NCI-H146 treated with DMSO at 0.1 percent for 48 hours (cell line): ENCODE measurements at regions not wholly inside any gene's neighbourhood (a gene's known extent, or its start where the extent isn't known, plus 50 kb on each side); places are given as distances from the start of the nearest gene placed in this dataset.
"Not testable (repeated sequence)": the region's sequence is repeated elsewhere in the genome, so short reads cannot be mapped to it uniquely, and the experiment has no call there.

ENCODE experiments used
- DNase-seq: peaks from one replicate; lab custom pipeline; 2025; ENCODE audit not compliant: unreplicated experiment; lab: John Stamatoyannopoulos, UW

DNA sequence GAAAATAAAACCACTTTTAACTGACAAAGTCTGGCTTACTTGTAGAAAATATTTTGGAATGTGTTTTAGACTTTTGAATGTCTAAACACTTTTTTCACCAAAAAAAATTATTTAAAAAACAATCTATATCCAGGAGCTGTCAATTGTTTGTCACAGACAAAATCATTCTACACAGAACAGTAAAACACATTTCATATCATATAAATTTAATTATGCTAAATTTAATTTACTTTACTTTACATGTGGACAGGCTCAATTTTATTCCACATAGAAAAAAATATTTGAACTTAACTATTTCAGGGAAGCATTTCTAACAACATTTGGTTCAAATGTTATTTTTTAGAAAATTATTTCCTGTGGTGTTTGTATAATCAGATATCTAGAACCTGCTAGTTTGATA, 1417.0 kb downstream of the ZPLD1 start:
- DNase-seq = no peak

- DNase-seq = no peak
Measured at GRCh38 chr3:103862415-103862814, 1427.6 kb downstream of the ZPLD1 start.

DNA sequence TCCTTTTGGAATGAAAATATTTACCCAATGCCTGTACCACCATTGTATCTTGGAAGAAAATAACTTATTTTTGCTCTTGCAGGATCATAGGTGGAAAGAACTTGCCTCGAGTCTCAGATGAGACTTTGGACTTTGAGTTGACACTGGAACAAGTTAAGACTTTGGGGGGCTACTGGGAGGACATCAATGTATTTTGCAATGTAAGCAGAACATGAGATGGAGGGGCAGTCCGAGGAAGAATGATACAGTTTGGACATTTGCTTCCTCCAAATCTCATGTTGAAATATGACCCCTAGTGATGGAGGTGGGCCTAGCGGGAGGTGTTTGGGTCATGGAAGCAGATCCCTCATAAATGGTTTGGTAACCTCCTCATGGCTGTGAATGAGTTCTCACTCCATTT, 1428.6 kb downstream of the ZPLD1 start:
- no peak for DNase-seq

DNA sequence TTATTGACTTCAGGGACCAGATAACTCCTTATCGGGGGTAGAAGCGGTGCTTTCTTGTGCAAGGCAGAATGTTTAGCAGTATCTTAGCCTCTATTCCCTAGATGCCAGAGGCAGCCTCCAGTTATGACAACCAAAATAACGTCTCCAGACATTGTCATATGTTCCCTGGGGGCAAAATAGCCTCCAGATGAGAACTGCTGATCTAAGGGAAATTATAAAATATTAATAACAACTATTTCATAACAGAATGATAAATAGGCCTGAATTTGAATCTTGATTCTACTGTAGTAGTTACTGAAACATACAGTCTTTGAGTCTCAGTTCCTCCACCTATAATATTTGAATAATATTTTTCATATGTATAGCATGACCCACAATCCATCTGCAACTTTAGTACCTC, 1431.3 kb downstream of the ZPLD1 start:
- no peak for DNase-seq

GRCh38 chr3:103873021-103873420, 1438.2 kb downstream of the ZPLD1 start:
- DNase-seq = no peak

DNA sequence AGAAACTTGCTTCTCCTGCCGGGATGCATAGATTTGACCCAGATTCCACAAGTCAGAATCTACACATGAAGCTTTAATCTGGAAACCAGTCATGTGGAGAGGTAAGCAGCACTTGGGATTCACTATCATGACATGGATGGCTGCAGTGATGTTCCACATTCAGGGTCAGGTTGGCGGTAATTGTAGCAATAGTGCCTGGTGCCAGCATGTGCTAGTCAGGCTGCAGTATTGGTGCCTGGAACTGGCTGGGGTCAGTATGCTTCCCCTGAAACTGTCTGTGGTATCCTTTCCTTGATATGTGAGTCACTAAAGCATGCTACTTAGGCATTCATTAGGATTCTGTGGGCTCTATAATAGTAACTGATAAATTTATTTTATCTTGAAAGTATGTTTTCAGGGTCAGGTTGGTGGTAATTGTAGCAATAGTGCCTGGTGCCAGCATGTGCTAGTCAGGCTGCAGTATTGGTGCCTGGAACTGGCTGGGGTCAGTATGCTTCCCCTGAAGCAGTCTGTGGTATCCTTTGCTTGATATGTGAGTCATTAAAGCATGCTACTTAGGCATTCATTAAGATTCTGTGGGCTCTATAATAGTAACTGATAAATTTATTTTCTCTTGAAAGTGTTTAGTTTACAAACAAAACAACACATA, 1439.2 kb downstream of the ZPLD1 start:
- DNase-seq = no peak

GRCh38 chr3:103881809-103882208, 1447.0 kb downstream of the ZPLD1 start:
- not testable (repeated sequence) for DNase-seq

DNA sequence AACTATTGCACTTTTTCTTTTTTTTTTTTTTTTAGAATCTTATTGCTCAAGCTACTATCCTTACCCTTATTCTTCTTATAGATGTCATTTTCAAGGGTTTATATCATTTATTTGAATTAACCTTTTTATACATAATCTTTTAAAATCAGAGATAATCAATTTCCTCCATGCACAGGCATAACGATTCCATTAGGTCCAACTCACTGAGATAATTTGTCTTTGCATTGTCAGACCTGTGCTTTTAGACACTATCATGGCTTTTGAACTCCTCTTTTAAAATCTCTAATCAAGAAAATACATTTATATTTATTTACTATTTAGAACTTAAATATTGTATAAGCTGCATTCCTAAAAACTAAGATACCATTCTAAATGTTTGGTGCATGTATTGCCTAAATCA, 1454.9 kb downstream of the ZPLD1 start:
- DNase-seq = no peak

DNA sequence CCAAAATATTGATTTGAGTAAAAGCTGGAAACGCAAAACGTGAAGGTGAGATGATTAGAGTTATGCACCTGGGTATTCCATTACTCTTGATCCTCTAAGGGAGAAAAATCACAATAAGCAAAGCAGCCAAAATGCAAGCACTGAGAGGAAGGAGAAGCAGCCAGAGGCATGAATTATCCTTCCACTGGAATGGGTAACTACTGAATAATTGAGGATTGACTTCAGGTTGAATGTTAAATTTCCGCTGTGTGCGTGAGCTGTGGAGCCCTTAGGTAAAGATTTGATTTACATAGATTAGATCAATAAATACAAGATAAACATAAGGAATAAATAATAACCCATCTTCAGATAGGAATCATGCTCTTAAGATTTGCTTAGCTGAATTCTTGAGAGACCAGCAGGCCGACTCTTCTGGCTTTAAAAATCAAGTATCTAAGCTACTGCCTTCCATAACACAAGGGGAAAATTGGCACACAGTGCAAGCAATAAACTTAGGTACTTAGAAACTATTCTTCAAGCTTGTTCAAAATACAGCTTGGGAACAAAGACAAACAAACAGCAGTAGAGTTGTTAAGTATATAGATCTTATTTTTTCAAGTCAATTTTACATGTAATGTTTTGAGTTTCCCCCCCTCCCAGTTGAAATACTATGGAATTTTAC, 1459.5 kb downstream of the ZPLD1 start:
- DNase-seq = no peak

- DNase-seq = no peak
Measured at GRCh38 chr3:103899328-103899727, 1464.5 kb downstream of the ZPLD1 start.

DNA sequence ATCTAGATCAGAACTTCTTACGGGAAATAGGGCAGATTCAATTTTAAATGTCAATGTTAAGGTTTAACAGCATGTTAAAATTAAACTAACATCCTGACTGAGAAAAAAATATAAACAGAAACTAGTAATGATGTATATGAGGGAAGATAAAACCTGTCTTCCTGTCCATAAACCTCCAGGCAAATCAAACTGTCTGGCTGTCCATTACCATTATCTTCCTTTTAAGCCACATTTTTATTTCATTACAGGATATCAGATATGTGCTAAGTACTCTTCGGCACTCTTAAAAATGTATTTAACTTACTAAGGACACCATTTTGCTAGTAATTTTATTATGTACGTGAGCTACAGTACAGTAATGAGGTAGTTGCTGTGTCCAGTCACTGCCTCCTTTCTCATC, 1461.7 kb upstream of the ALCAM start:
- no peak for DNase-seq

DNA sequence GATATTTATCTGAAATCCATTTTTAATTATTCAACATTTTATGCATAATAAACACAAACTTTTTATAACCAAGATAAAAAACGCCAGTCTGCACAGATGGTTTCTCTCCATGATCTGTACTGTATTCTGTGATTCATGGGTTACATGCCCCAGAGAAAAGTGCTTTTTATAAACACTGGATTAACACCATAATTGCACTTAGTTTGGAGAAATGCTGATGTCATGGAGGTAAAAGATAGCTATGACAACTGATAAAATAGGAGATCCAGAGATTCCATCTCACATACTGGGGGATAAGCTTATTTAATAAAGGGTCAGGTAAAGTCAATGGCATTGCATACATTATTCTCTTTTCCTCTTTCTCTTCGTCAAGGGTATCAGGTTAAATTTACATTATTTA, 1460.4 kb upstream of the ALCAM start:
- DNase-seq = no peak

GRCh38 chr3:103906808-103907207, 1459.9 kb upstream of the ALCAM start:
- no peak for DNase-seq

DNA sequence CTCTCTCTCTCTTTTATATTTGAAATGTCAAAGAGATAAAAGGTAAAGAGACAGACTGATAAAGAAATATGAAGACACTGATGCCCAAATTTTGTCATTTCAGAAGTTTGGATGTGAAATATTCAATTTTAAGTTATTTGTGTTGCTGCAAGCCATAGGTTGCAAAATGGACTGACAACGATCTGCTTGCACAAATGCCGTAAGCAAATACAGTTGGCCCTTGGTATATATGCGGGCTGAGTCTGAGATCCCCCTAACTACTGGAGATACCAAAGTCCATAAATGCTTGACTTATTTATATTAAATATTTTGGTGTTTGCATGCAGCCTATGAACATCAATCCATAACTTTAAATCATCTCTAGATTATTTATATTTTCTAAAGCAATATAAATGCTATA, 1459.1 kb upstream of the ALCAM start:
- no peak for DNase-seq

DNA sequence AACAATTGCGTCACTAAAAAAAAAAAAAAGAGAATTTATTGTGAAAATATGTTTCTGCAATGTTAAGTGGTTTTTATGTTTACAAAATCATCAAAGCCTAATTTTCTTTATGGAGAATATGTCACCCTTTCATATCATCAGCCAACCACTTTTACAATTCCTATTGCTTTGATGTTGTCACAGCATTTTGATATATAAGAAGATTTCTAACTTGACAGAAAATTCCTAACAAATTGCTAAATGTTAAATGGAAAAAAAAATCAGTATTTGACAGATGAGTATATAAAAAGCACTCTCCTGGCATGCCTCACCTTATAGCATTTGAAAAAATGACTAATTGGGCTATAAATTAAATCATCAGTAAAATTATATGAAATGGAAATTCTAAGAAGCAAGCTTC, 1457.3 kb upstream of the ALCAM start:
- DNase-seq = no peak

DNA sequence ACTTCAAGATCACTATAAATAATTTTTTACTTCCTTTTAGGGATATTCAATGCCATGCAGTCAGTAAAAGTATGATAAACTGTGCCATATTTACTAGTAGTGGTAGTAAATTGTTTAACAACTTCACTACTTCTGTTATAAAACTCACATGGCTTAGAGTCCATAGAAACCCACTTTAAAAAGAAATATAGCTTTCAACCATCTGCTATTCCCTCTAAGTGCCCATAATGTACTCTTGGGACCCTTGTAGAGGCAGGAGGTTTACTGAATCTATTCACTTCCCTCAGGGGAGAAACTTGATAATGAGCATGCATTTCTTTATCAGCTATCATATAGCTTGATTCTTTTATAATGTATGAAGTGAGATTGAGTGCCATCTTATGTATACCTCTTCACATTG, 1448.4 kb upstream of the ALCAM start:
- DNase-seq = no peak

- no peak for DNase-seq
Measured at GRCh38 chr3:103919327-103919726, 1447.4 kb upstream of the ALCAM start.

- DNase-seq = no peak
Measured at GRCh38 chr3:103923907-103924306, 1442.8 kb upstream of the ALCAM start.

GRCh38 chr3:103924544-103924943, 1442.2 kb upstream of the ALCAM start:
- DNase-seq = no peak

DNA sequence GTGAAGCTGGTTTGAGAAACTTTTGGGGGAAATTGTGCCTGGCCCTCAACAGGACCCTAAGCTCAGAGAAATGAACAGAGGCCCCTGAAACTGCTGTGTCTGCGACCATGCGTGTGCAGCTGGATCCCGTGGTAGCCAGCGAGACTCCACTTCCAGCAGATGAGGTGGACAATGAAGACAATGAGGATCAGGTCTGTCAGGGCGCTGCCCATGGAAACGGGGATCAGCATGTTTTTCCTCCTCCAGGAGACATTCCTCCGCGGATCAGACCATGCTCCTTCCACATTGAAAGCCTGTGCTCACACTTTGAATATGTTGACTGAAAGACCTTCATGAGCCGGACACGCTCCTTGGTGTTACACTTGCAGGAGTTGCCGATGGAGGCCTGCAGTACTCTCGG, 1439.8 kb upstream of the ALCAM start:
- no peak for DNase-seq

- no peak for DNase-seq
Measured at GRCh38 chr3:103927896-103928295, 1438.8 kb upstream of the ALCAM start.

DNA sequence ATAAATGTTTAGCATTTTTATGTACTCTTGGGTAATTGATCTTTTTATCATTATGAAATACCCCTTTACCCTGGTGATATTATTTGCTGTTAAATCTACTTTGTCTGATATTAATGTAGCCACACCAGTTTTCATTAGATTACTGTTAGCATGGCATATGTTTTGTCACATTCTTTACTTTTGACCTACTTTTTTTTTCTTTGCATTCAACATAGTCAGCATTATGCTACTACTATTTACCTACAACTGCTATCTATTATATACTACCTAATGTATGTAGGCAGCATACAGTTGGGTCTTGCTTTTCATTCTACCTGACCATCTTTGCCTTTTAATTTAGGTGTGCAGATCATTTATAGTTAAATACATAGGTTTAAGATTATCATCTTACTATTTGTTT, 1429.6 kb upstream of the ALCAM start:
- no peak for DNase-seq

DNA sequence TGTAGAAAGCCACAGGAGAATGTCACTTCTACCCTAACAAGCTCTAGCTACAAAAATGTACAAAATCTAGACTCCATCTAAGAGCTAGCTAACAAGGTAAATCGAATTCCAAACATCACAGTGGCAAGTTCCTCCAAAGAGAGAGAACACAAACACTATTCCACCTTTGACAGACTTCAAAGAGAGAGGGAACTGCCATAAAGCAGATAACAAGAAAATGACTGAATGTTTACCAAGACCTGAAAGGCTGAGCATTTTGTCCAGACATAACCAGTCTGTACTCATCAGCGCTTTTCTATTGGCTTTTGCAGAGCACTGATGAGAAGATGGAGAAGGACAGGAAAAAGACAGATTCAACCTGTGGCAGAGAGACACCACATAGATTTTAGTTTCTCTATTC, 1419.6 kb upstream of the ALCAM start:
- no peak for DNase-seq
